HG03442 (cell line): ENCODE measurements at regions not wholly inside any gene's neighbourhood (a gene's known extent, or its start where the extent isn't known, plus 50 kb on each side); places are given as distances from the start of the nearest gene placed in this dataset.
"Not testable (repeated sequence)": the region's sequence is repeated elsewhere in the genome, so short reads cannot be mapped to it uniquely, and the experiment has no call there.

ENCODE experiments used
- ATAC-seq: cut with Tn5 transposase; IDR thresholded peaks from one replicate; pipeline ENCODE4 v1.9.1; 2021; ENCODE audit warnings: mild to moderate bottlenecking, moderate library complexity; ENCODE audit not compliant: unreplicated experiment

- no peak for ATAC-seq
Observed at GRCh38 chr18:5721924-5722323, 173.4 kb downstream of the TMEM200C start.

GRCh38 chr18:5720132-5720531 lies 175.2 kb downstream of the TMEM200C start:
- no peak for ATAC-seq

- ATAC-seq = no peak
Observed at GRCh38 chr18:5717256-5717655, 173.5 kb upstream of the EPB41L3 start.

GRCh38 chr18:5710676-5711075 lies 166.9 kb upstream of the EPB41L3 start:
- ATAC-seq = no peak

- ATAC-seq = no peak
Observed at GRCh38 chr18:5710235-5710634, 166.4 kb upstream of the EPB41L3 start.

GRCh38 chr18:5709476-5710095 lies 165.8 kb upstream of the EPB41L3 start:
- no peak for ATAC-seq

GRCh38 chr18:5707586-5707985 lies 163.8 kb upstream of the EPB41L3 start:
- no peak for ATAC-seq

- ATAC-seq = no peak
Observed at GRCh38 chr18:5705393-5705792, 161.6 kb upstream of the EPB41L3 start.

- ATAC-seq = no peak
Observed at GRCh38 chr18:5704847-5705246, 161.1 kb upstream of the EPB41L3 start.

- ATAC-seq = not testable (repeated sequence)
Observed at GRCh38 chr18:5702016-5702415, 158.2 kb upstream of the EPB41L3 start.

GRCh38 chr18:5693699-5694294 lies 150.0 kb upstream of the EPB41L3 start:
- ATAC-seq = no peak

- no peak for ATAC-seq
Observed at GRCh38 chr18:5678779-5679406, 135.1 kb upstream of the EPB41L3 start.

GRCh38 chr18:5678278-5678677 lies 134.5 kb upstream of the EPB41L3 start:
- no peak for ATAC-seq

- ATAC-seq = no peak
Observed at GRCh38 chr18:5673616-5674015, 129.8 kb upstream of the EPB41L3 start.

- ATAC-seq = no peak
Observed at GRCh38 chr18:5669585-5669984, 125.8 kb upstream of the EPB41L3 start.

- no peak for ATAC-seq
Observed at GRCh38 chr18:5668087-5668715, 124.4 kb upstream of the EPB41L3 start.

GRCh38 chr18:5667356-5667755 lies 123.6 kb upstream of the EPB41L3 start:
- ATAC-seq = no peak

- no peak for ATAC-seq
Observed at GRCh38 chr18:5662586-5663090, 118.8 kb upstream of the EPB41L3 start.

GRCh38 chr18:5661179-5661578 lies 117.4 kb upstream of the EPB41L3 start:
- no peak for ATAC-seq

- no peak for ATAC-seq
Observed at GRCh38 chr18:5653802-5654201, 110.0 kb upstream of the EPB41L3 start.

GRCh38 chr18:5651736-5652135 lies 107.9 kb upstream of the EPB41L3 start:
- ATAC-seq = no peak

GRCh38 chr18:5649439-5649838 lies 105.6 kb upstream of the EPB41L3 start:
- no peak for ATAC-seq
